Lower lobe of right lung (tissue), 2 donors: ENCODE measurements at regions not wholly inside any gene's neighbourhood (a gene's known extent, or its start where the extent isn't known, plus 50 kb on each side); places are given as distances from the start of the nearest gene placed in this dataset.

Experiments used
- ATAC-seq, 2 donors: fragments of 200-7000 bp; cut with Tn5 transposase; one replicate each; pipeline ENCODE4 v1.9.1; 2020 to 2022; ENCODE audit warnings: mild to moderate bottlenecking in 2 of 2, moderate library complexity in 2 of 2
- DNase-seq: peaks from one replicate; pipeline ENCODE4 v3.0.0-alpha.2; 2020
- H3K27ac ChIP-seq: fragments of 200-600 bp; one replicate; pipeline ENCODE4 v1.8.0; 2022
- H3K27me3 ChIP-seq: fragments of 200-600 bp; one replicate; pipeline ENCODE4 v1.8.0; 2022; ENCODE audit warnings: low read depth
- H3K36me3 ChIP-seq: fragments of 200-600 bp; one replicate; pipeline ENCODE4 v1.8.0; 2022; ENCODE audit warnings: mild to moderate bottlenecking
- H3K4me1 ChIP-seq: fragments of 200-600 bp; one replicate; pipeline ENCODE4 v1.8.0; 2022
- H3K4me3 ChIP-seq: fragments of 200-600 bp; one replicate; pipeline ENCODE4 v1.8.0; 2022; ENCODE audit warnings: mild to moderate bottlenecking
- H3K9me3 ChIP-seq: fragments of 200-600 bp; one replicate; pipeline ENCODE4 v1.8.0; 2022
- intact Hi-C: fragments of 100-400 bp; cut with DNase I; formaldehyde crosslinking; loops from one replicate; pipeline ENCODE4 v1.11.0; 2022
- TF ChIP-seq, protein P1 (sequence below): fragments of 200-600 bp; IDR thresholded peaks from one replicate; pipeline ENCODE4 v1.8.0; 2022; ENCODE audit warnings: antibody characterized with exemption, mild to moderate bottlenecking
- donor health status: DM: no; HTN: yes; CAD: no; lungs with severe emphysema.

DNA sequence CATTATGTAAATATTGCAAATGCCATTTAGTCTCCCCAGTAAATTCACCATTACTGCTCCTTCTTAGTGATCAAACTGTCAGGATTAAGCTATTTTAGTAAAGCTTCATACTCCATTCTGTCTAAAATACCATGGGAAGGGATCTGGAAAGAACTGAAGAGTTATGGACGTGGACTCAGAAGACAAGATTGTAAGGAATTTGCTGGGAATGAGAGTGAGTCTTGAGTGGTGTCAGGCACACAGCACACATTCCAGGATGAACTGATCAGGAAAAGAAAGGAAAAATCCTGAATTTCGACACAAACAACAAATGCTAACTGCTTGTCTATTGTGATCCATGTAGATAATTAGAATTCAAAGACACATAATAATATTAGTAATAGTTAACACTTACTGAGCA is 311.0 kb downstream of the CENPC start:
- no peaks in the 10 kb centered on the region for H3K36me3 ChIP-seq
- no peaks in the 10 kb centered on the region for H3K27me3 ChIP-seq
- no peaks in the 10 kb centered on the region for H3K9me3 ChIP-seq
- DNase-seq (no peak), ATAC-seq (no peak)
- intact Hi-C loops = no loop called here
- TF ChIP-seq, protein P1, sequence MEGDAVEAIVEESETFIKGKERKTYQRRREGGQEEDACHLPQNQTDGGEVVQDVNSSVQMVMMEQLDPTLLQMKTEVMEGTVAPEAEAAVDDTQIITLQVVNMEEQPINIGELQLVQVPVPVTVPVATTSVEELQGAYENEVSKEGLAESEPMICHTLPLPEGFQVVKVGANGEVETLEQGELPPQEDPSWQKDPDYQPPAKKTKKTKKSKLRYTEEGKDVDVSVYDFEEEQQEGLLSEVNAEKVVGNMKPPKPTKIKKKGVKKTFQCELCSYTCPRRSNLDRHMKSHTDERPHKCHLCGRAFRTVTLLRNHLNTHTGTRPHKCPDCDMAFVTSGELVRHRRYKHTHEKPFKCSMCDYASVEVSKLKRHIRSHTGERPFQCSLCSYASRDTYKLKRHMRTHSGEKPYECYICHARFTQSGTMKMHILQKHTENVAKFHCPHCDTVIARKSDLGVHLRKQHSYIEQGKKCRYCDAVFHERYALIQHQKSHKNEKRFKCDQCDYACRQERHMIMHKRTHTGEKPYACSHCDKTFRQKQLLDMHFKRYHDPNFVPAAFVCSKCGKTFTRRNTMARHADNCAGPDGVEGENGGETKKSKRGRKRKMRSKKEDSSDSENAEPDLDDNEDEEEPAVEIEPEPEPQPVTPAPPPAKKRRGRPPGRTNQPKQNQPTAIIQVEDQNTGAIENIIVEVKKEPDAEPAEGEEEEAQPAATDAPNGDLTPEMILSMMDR = no peak
- no peak overlapping the region for H3K4me3 ChIP-seq
- H3K4me1 ChIP-seq = no peaks in the 10 kb centered on the region
- H3K27ac ChIP-seq = no peak overlapping the region

DNA sequence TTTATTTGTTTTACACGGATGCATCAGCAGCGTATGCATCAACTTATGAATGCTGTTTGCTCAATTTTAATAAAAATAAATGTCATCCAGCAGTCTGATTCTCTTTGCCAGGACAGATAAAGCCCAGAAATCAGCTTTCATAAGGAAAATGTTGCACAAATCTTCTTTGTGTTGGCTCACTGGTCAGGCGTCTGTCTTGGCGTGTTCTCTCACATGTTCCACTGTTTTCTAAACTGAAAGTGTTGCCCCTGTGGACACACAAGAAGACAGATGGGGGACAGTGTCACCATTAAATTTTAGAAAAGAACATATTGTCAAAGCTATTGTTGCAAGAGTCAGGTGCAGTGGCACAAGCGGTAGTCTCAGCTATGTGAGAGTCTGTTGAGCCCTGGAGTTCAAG is 316.2 kb downstream of the CENPC start:
- H3K4me3 ChIP-seq = no peak overlapping the region
- no peaks in the 10 kb centered on the region for H3K4me1 ChIP-seq
- no peak overlapping the region for H3K27ac ChIP-seq
- intact Hi-C loops = no loop called here
- DNase-seq = no peak
- ATAC-seq = no peak
- H3K9me3 ChIP-seq = no peaks in the 10 kb centered on the region
- H3K36me3 ChIP-seq = no peaks in the 10 kb centered on the region
- H3K27me3 ChIP-seq = no peaks in the 10 kb centered on the region
- TF ChIP-seq, protein P1 = no peak

DNA sequence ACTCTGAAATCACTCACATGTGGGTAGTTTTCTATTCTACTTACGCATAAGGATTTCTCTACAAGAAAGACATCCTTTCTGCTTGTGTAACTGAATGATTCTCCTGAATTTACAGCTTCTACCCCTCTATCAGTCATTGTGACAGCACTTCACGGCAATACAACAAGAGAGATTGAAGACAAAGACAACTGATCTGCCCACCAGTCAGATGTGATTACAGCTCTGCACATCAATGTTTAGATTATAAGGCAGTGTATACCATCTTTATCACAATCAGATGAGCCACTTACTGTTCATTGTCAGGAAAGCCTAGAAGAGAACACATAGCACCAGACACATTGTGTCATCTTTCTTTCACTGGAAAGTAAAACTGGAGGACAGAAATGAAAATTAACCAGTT is 324.4 kb downstream of the CENPC start:
- no peaks in the 10 kb centered on the region for H3K9me3 ChIP-seq
- H3K4me3 ChIP-seq = no peak overlapping the region
- no peaks in the 10 kb centered on the region for H3K4me1 ChIP-seq
- DNase-seq (no peak), ATAC-seq (no peak)
- H3K27me3 ChIP-seq = no peaks in the 10 kb centered on the region
- intact Hi-C loops = no loop called here
- H3K36me3 ChIP-seq = no peaks in the 10 kb centered on the region
- TF ChIP-seq, protein P1 = no peak
- H3K27ac ChIP-seq = no peak overlapping the region

DNA sequence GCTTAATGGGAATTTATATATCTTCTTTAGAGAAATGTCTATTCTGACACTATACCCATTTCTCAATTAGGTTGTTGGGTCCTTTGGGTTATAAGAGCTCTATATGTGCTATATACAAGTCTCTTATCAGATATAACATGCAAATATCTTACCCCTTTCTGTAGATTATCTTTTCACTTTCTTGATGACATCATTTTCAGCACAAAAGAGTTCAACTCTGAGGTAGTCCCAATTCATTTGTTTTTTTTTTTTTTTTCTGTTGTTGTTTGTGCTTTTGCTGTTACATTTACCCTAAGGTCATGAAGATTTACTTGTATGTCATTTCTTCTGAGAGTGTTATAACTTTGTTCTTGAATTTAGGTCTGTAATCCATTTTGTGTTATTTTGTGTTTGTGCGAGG is 326.4 kb downstream of the CENPC start:
- TF ChIP-seq, protein P1 = no peak

DNA sequence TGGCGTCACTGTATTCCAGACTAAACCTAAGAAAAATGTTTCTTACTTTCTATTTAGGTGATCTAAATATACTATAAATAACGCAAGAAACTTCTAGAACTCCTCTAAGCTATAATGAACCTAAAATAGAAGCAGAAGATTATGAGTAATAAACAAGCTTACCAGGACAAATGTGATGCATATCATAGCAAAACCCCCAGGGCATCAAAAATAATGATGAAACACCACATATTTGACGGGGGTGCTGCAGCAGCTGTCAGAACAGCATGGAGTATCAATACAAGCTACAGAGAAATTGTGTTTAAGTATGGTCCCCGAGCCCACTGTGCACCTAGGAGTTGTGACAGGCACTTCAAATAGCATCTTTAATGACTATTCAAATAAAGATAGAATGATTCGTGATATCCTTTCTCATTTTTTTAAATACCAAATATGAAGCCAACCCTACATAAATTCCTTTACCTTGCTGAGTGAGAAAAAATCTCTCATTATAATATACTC is 337.3 kb downstream of the CENPC start:
- no peaks in the 10 kb centered on the region for H3K4me1 ChIP-seq
- TF ChIP-seq, protein P1 = no peak
- H3K27ac ChIP-seq = no peak overlapping the region
- no peaks in the 10 kb centered on the region for H3K36me3 ChIP-seq
- H3K9me3 ChIP-seq = no peaks in the 10 kb centered on the region
- no peaks in the 10 kb centered on the region for H3K27me3 ChIP-seq
- intact Hi-C loops = no loop called here
- no peak for ATAC-seq
- DNase-seq = no peak
- H3K4me3 ChIP-seq = no peak overlapping the region

More for the DNA sequence above, 326.4 kb downstream of the CENPC start:
- Histone ChIP-seq H3K27ac (no peak overlapping the region), H3K27me3 (no peaks in the 10 kb centered on the region), H3K36me3 (no peaks in the 10 kb centered on the region), H3K9me3 (no peaks in the 10 kb centered on the region), H3K4me1 (no peaks in the 10 kb centered on the region), H3K4me3 (no peak overlapping the region)
- intact Hi-C loops = no loop called here
- ATAC-seq = no peak
- no peak for DNase-seq

DNA sequence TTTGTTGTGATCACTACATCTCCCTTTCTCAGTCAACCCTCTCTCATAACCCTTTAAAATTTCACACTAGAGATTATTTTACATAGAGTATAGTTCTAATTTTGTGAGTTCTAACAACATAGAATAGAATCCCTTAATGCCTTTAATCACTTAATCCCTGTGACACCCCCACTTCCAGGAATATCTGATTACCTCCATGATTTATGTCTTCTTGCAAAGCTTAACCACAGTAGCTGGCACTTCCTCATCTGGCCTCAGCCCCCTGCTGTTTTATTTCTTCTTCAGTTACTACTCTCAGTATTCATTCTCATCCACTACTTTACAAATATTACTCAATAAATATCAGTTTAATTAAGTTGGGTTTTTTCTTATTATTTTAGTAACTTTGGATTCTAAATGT is 340.9 kb downstream of the CENPC start:
- Histone ChIP-seq H3K36me3 (no peaks in the 10 kb centered on the region), H3K4me3 (no peak overlapping the region), H3K4me1 (no peaks in the 10 kb centered on the region), H3K9me3 (no peaks in the 10 kb centered on the region), H3K27me3 (no peaks in the 10 kb centered on the region), H3K27ac (no peak overlapping the region)
- DNase-seq = no peak
- TF ChIP-seq, protein P1 = no peak
- intact Hi-C loops = no loop called here
- no peak for ATAC-seq
